ENCODE measurements at regions not wholly inside any gene's neighbourhood (a gene's known extent, or its start where the extent isn't known, plus 50 kb on each side); places are given as distances from the start of the nearest gene placed in this dataset.

- DNase-seq, result no peak
- no peaks in the 10 kb centered on the region for H3K9me3 ChIP-seq
- no peaks in the 10 kb centered on the region for H3K27me3 ChIP-seq
- no peaks in the 10 kb centered on the region for H3K4me1 ChIP-seq
- H3K4me3 ChIP-seq, result no peak overlapping the region
- WGBS, 2 donors, result 87 to 95% methylated on average over 3 of the region's 3 CpGs
- no peak overlapping the region for H3K27ac ChIP-seq
- H3K36me3 ChIP-seq, result no peaks in the 10 kb centered on the region
- no peak for ATAC-seq (ENCODE audit: low FRiP score in 2 of 2)
- TF ChIP-seq EP300 (IDR thresholded peaks at IDR 0.05) (no peak), POLR2A (IDR thresholded peaks at IDR 0.05) (no peak), CTCF (IDR thresholded peaks at IDR 0.05) (no peak), POLR2AphosphoS5 (IDR thresholded peaks at IDR 0.05) (no peak)
These were observed 156.2 kb upstream of the RGS18 start for GRCh38 chr1:192002063-192002462.

- TF ChIP-seq POLR2A (IDR thresholded peaks at IDR 0.05) (no peak), EP300 (IDR thresholded peaks at IDR 0.05) (no peak), CTCF (IDR thresholded peaks at IDR 0.05) (no peak), POLR2AphosphoS5 (IDR thresholded peaks at IDR 0.05) (no peak)
- Histone ChIP-seq H3K27me3 (no peaks in the 10 kb centered on the region), H3K36me3 (no peaks in the 10 kb centered on the region), H3K4me1 (no peaks in the 10 kb centered on the region), H3K4me3 (no peak overlapping the region), H3K9me3 (no peaks in the 10 kb centered on the region), H3K27ac (no peak overlapping the region)
- 88 to 93% methylated on average over 5 of the region's 5 CpGs for WGBS, 2 donors
- DNase-seq (no peak), ATAC-seq (ENCODE audit: low FRiP score in 2 of 2) (no peak)
These were observed 154.8 kb upstream of the RGS18 start for GRCh38 chr1:192003295-192004077.

- ATAC-seq (ENCODE audit: low FRiP score in 2 of 2) (no peak), DNase-seq (no peak)
- no peak for TF ChIP-seq POLR2AphosphoS5 (IDR thresholded peaks at IDR 0.05)
- no peak for TF ChIP-seq POLR2A (IDR thresholded peaks at IDR 0.05)
- no peak for TF ChIP-seq CTCF (IDR thresholded peaks at IDR 0.05)
- no peak for TF ChIP-seq EP300 (IDR thresholded peaks at IDR 0.05)
- Histone ChIP-seq H3K27ac (no peak overlapping the region), H3K4me3 (no peak overlapping the region), H3K4me1 (no peaks in the 10 kb centered on the region), H3K9me3 (peaks cover 0 to 3% (median 0%) of the 10 kb centered on the region in 4 donors), H3K36me3 (no peaks in the 10 kb centered on the region), H3K27me3 (no peaks in the 10 kb centered on the region)
- 82 to 84% methylated on average over 3 of the region's 3 CpGs for WGBS, 2 donors
These were observed 152.3 kb upstream of the RGS18 start for GRCh38 chr1:192005976-192006375.

GRCh38 chr1:192008281-192008825, 149.9 kb upstream of the RGS18 start:
- H3K36me3 ChIP-seq, result no peaks in the 10 kb centered on the region
- H3K27me3 ChIP-seq, result no peaks in the 10 kb centered on the region
- peaks cover 0 to 3% (median 0%) of the 10 kb centered on the region in 4 donors for H3K9me3 ChIP-seq
- no peak overlapping the region for H3K4me3 ChIP-seq
- no peak for ATAC-seq (ENCODE audit: low FRiP score in 2 of 2)
- no peak overlapping the region for H3K27ac ChIP-seq
- no peaks in the 10 kb centered on the region for H3K4me1 ChIP-seq
- DNase-seq, result no peak
- TF ChIP-seq EP300 (IDR thresholded peaks at IDR 0.05) (no peak), POLR2A (IDR thresholded peaks at IDR 0.05) (no peak), CTCF (IDR thresholded peaks at IDR 0.05) (no peak), POLR2AphosphoS5 (IDR thresholded peaks at IDR 0.05) (no peak)
- WGBS, 2 donors, result 62 to 71% methylated on average over 1 of the region's 1 CpG

All from upper lobe of left lung (tissue), 6 donors.